Hepatocyte (in vitro differentiated cells): ENCODE measurements at regions not wholly inside any gene's neighbourhood (a gene's known extent, or its start where the extent isn't known, plus 50 kb on each side); places are given as distances from the start of the nearest gene placed in this dataset.

Source experiments
- EZH2 ChIP-seq: fragments of 200-600 bp; sonication (generic); IDR thresholded peaks from 2 replicates; pipeline ENCODE4 v1.6.1; 2016; ENCODE audit warnings: antibody characterized with exemption, mild to moderate bottlenecking, borderline replicate concordance
- TF ChIP-seq, protein P1 (sequence below): fragments of 200-600 bp; sonication (generic); IDR thresholded peaks from 2 replicates; pipeline ENCODE4 v1.5.1; 2016; ENCODE audit warnings: antibody characterized with exemption, mild to moderate bottlenecking; ENCODE audit not compliant: poor library complexity

DNA sequence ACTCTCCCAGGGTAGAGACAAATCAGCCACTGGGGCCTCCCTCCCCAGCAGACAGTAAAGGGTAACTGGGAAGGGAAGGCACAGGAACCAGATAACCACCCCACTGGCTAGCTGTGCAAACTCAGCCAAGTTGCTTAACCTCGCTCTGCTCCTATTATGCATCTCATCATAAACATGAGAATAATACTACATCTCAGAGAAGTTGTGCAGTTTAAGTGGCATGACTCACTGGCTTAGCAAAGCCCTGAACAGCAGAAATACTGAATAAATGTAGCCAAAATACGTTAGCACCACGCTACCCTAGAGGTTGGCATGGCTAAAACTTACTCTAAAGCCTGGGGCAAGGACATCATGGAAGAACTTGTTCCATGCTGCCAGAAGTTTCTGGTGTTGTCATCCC is 128.1 kb upstream of the ANK3 start:
- TF ChIP-seq, protein P1, sequence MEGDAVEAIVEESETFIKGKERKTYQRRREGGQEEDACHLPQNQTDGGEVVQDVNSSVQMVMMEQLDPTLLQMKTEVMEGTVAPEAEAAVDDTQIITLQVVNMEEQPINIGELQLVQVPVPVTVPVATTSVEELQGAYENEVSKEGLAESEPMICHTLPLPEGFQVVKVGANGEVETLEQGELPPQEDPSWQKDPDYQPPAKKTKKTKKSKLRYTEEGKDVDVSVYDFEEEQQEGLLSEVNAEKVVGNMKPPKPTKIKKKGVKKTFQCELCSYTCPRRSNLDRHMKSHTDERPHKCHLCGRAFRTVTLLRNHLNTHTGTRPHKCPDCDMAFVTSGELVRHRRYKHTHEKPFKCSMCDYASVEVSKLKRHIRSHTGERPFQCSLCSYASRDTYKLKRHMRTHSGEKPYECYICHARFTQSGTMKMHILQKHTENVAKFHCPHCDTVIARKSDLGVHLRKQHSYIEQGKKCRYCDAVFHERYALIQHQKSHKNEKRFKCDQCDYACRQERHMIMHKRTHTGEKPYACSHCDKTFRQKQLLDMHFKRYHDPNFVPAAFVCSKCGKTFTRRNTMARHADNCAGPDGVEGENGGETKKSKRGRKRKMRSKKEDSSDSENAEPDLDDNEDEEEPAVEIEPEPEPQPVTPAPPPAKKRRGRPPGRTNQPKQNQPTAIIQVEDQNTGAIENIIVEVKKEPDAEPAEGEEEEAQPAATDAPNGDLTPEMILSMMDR: no peak
- no peak for TF ChIP-seq EZH2
